SK-N-SH (cell line): ENCODE measurements at regions not wholly inside any gene's neighbourhood (a gene's known extent, or its start where the extent isn't known, plus 50 kb on each side); places are given as distances from the start of the nearest gene placed in this dataset.

Source experiments
- CTCF ChIP-seq: fragments of 200-600 bp; sonication (generic); IDR thresholded peaks from 2 replicates; pipeline ENCODE4 v1.6.1; 2017; ENCODE audit warnings: antibody characterized with exemption, mild to moderate bottlenecking, moderate library complexity
- EP300 ChIP-seq, 2 experiments: IDR thresholded peaks; 2 replicates each; pipeline versions ENCODE4 v1.4.0 to v1.6.1; 2012; ENCODE audit warnings: borderline replicate concordance in 1 of 2, low read depth in 1 of 2, low read length in 1 of 2
- GATA2 ChIP-seq: sonication (generic); formaldehyde crosslinking; IDR thresholded peaks from 2 replicates; pipeline ENCODE4 v1.5.0; 2020; ENCODE audit warnings: mild to moderate bottlenecking, missing genetic modification reagents
- MAX ChIP-seq: IDR thresholded peaks from 2 replicates; pipeline ENCODE4 v1.4.0; 2012; ENCODE audit warnings: low read depth
- MXI1 ChIP-seq: IDR thresholded peaks from 2 replicates; pipeline ENCODE4 v1.6.1; 2012; ENCODE audit warnings: mild to moderate bottlenecking, low read depth, low read length, improper control_type of control experiment
- NRF1 ChIP-seq: IDR thresholded peaks from 2 replicates; pipeline ENCODE4 v1.6.1; 2012; ENCODE audit warnings: low read depth, mild to moderate bottlenecking, low read length
- POLR2AphosphoS5 ChIP-seq: IDR thresholded peaks from 2 replicates; pipeline ENCODE4 v1.6.1; 2012; ENCODE audit warnings: low read depth, low read length
- RAD21 ChIP-seq: IDR thresholded peaks from 2 replicates; pipeline ENCODE4 v1.6.1; 2012; ENCODE audit warnings: mild to moderate bottlenecking, low read length
- TAF1 ChIP-seq: IDR thresholded peaks from 2 replicates; pipeline ENCODE4 v1.6.1; 2012; ENCODE audit warnings: low read depth, mild to moderate bottlenecking, low read length, moderate library complexity, borderline replicate concordance
- TEAD4 ChIP-seq: IDR thresholded peaks from 2 replicates; pipeline ENCODE4 v1.4.0; 2012; ENCODE audit warnings: mild to moderate bottlenecking, borderline replicate concordance; ENCODE audit not compliant: insufficient read depth
- USF2 ChIP-seq: fragments of 150-350 bp; IDR thresholded peaks from 2 replicates; pipeline ENCODE4 v1.6.1; 2017; ENCODE audit warnings: antibody characterized with exemption, low read length, low read depth, borderline replicate concordance

GRCh38 chr10:52961323-52961722 lies 188.7 kb upstream of the MBL2 start:
- TF ChIP-seq CTCF (no peak), MAX (no peak), POLR2AphosphoS5 (no peak), TAF1 (no peak), NRF1 (no peak), RAD21 (no peak), TEAD4 (no peak), EP300 (IDR thresholded peaks at IDR 0.05; ENCODE audit: borderline replicate concordance in 1 of 2, low read depth in 1 of 2, low read length in 1 of 2) (no peak), GATA2 (CRISPR knock-in tag) (no peak), MXI1 (no peak), USF2 (no peak)
